COLO829 (cell line): ENCODE measurements at regions not wholly inside any gene's neighbourhood (a gene's known extent, or its start where the extent isn't known, plus 50 kb on each side); places are given as distances from the start of the nearest gene placed in this dataset.
"Not testable (repeated sequence)": the region's sequence is repeated elsewhere in the genome, so short reads cannot be mapped to it uniquely, and the experiment has no call there.

Experiments used
- DNase-seq: peaks from one replicate; pipeline ENCODE4 v3.0.0; 2012; ENCODE audit warnings: low spot score

- no peak for DNase-seq
Measured at GRCh38 chr22:36088292-36088691, 59.7 kb upstream of the RBFOX2 start.

GRCh38 chr22:36087784-36088183, 59.2 kb upstream of the RBFOX2 start:
- no peak for DNase-seq

- no peak for DNase-seq
Measured at GRCh38 chr22:36086629-36087254, 58.1 kb upstream of the RBFOX2 start.

GRCh38 chr22:36086170-36086490, 57.5 kb upstream of the RBFOX2 start:
- DNase-seq, result peak; percentile 14

- no peak for DNase-seq
Measured at GRCh38 chr22:36085476-36086169, 57.0 kb upstream of the RBFOX2 start.

GRCh38 chr22:36084717-36085116, 56.1 kb upstream of the RBFOX2 start:
- no peak for DNase-seq

GRCh38 chr22:36083056-36083455, 54.4 kb upstream of the RBFOX2 start:
- no peak for DNase-seq

GRCh38 chr22:36081023-36081431, 52.4 kb upstream of the RBFOX2 start:
- DNase-seq, result no peak

- DNase-seq, result not testable (repeated sequence)
Measured at GRCh38 chr22:36080281-36080680, 51.7 kb upstream of the RBFOX2 start.

GRCh38 chr22:36079041-36079440, 50.4 kb upstream of the RBFOX2 start:
- no peak for DNase-seq
